HCT116 (cell line): ENCODE measurements at regions not wholly inside any gene's neighbourhood (a gene's known extent, or its start where the extent isn't known, plus 50 kb on each side); places are given as distances from the start of the nearest gene placed in this dataset.

Experiments used
- ATAC-seq: fragments of 200-7000 bp; cut with Tn5 transposase; 2 replicates; pipeline ENCODE4 v1.9.1; 2020; ENCODE audit warnings: mild to moderate bottlenecking, moderate library complexity
- BruUV-seq: library from RNA; stranded (reverse); fragments of 400-500 nt; replicated peaks from 2 replicates; lab custom pipeline; 2021; lab: Mats Ljungman, UMichigan
- CTCF ChIA-PET: fragments of 300-600 bp; sonication (Branson Sonifier 250); formaldehyde crosslinking; loops from one replicate; lab custom pipeline; 2021; ENCODE audit warnings: antibody characterized with exemption; lab: Charles Lee
- POLR2A ChIA-PET: fragments of 300-600, 350-600 bp; sonication (Branson Sonifier 250); formaldehyde crosslinking; loops from one replicate; lab custom pipeline; 2021; ENCODE audit warnings: antibody characterized with exemption; lab: Charles Lee
- RAD21 ChIA-PET, 2 experiments: fragments of 300-600 bp; sonication (Branson Sonifier 250); formaldehyde crosslinking; loops; one replicate each; lab custom pipeline; 2023; ENCODE audit warnings: low total read pairs in 2 of 2; ENCODE audit not compliant: uncharacterized antibody in 2 of 2, unreplicated experiment in 2 of 2, low non-redundant PET in 1 of 2; lab: Charles Lee
- DNase-seq: peaks from one replicate; pipeline ENCODE4 v3.0.0-alpha.2; 2010; ENCODE audit warnings: low read depth, low spot score
- H2AFZ ChIP-seq: fragments of 200-600 bp; shearing (Covaris generic), sonication (generic); 2 replicates; pipeline ENCODE4 v1.6.1; 2017; ENCODE audit warnings: low read depth, mixed run types, mixed read lengths, antibody characterized with exemption, low read length; ENCODE audit not compliant: poor library complexity, severe bottlenecking
- H3K27ac ChIP-seq: 2 replicates; pipeline ENCODE4 v1.5.1; 2012; ENCODE audit warnings: low read depth, low read length
- H3K27me3 ChIP-seq: fragments of 200-600 bp; sonication (generic); 2 replicates; pipeline ENCODE4 v1.6.1; 2016; ENCODE audit warnings: mixed run types, low read length, mixed read lengths; ENCODE audit not compliant: insufficient read depth
- H3K36me3 ChIP-seq, 2 experiments: fragments of 200-500 bp in 1 of 2; fragments of 200-600 bp in 1 of 2; sonication (Bioruptor generic) in 1 of 2; sonication (generic) in 1 of 2; 2 replicates each; pipeline versions ENCODE4 v1.5.1 to v1.6.1; 2014 to 2016; ENCODE audit warnings: low read length in 2 of 2, inconsistent platforms in 1 of 2, mixed read lengths in 1 of 2, mixed run types in 1 of 2; ENCODE audit not compliant: insufficient read depth in 2 of 2, control insufficient read depth in 1 of 2
- H3K4me1 ChIP-seq, 2 experiments: fragments of 200-600 bp in 1 of 2; sonication (generic) in 1 of 2; 2 replicates each; pipeline versions ENCODE4 v1.5.1 to v1.6.1; 2012 to 2017; ENCODE audit warnings: low read length in 2 of 2, inconsistent platforms in 1 of 2, mild to moderate bottlenecking in 1 of 2, mixed read lengths in 1 of 2, mixed run types in 1 of 2, moderate library complexity in 1 of 2; ENCODE audit not compliant: insufficient read depth in 2 of 2, control insufficient read depth in 1 of 2
- H3K4me2 ChIP-seq: fragments of 200-600 bp; sonication (generic); 2 replicates; pipeline ENCODE4 v1.6.1; 2017; ENCODE audit warnings: mixed run types, low read length, mixed read lengths
- H3K4me3 ChIP-seq, 2 experiments: fragments of 200-600 bp in 1 of 2; sonication (generic) in 1 of 2; replicated peaks in 1 of 2; 2 replicates each; pipeline ENCODE4 v1.5.1; 2011 to 2016; ENCODE audit warnings: low read length in 2 of 2, control low read depth in 1 of 2, low read depth in 1 of 2, mild to moderate bottlenecking in 1 of 2, mixed read lengths in 1 of 2, mixed run types in 1 of 2
- H3K79me2 ChIP-seq: fragments of 200-600 bp; sonication (generic); 2 replicates; pipeline ENCODE4 v1.6.1; 2017; ENCODE audit warnings: mild to moderate bottlenecking, mixed run types, low read length, moderate library complexity, mixed read lengths; ENCODE audit not compliant: insufficient read depth
- H3K9ac ChIP-seq: fragments of 200-600 bp; sonication (generic); 2 replicates; pipeline ENCODE4 v1.6.1; 2016; ENCODE audit warnings: low read length, mixed read lengths
- H3K9me2 ChIP-seq: fragments of 200-600 bp; sonication (generic), shearing (Covaris generic); 2 replicates; pipeline ENCODE4 v1.6.1; 2017; ENCODE audit warnings: mixed run types, mild to moderate bottlenecking, moderate library complexity; ENCODE audit not compliant: insufficient read depth
- H3K9me3 ChIP-seq, 2 experiments: fragments of 200-500 bp in 1 of 2; fragments of 200-600 bp in 1 of 2; sonication (Bioruptor generic) in 1 of 2; sonication (generic) in 1 of 2; 2 replicates each; pipeline ENCODE4 v1.6.1; 2014 to 2017; ENCODE audit warnings: low read length in 2 of 2, mixed read lengths in 2 of 2, inconsistent platforms in 1 of 2, low read depth in 1 of 2, mild to moderate bottlenecking in 1 of 2, mixed run types in 1 of 2, moderate library complexity in 1 of 2; ENCODE audit not compliant: control insufficient read depth in 1 of 2, insufficient read depth in 1 of 2
- H4K20me1 ChIP-seq: fragments of 200-600 bp; sonication (generic), shearing (Covaris generic); 2 replicates; pipeline ENCODE4 v1.6.1; 2017; ENCODE audit warnings: mixed run types, mild to moderate bottlenecking, moderate library complexity; ENCODE audit not compliant: insufficient read depth
- ATF3 ChIP-seq: IDR thresholded peaks from 2 replicates; pipeline ENCODE4 v1.6.1; 2012
- CEBPB ChIP-seq: IDR thresholded peaks from 2 replicates; pipeline ENCODE4 v1.6.1; 2012; ENCODE audit warnings: low read depth
- EZH2phosphoT487 ChIP-seq: fragments of 200-600 bp; IDR thresholded peaks from 2 replicates; pipeline ENCODE4 v1.6.1; 2018; ENCODE audit warnings: antibody characterized with exemption, borderline replicate concordance
- FOSL1 ChIP-seq: IDR thresholded peaks from 2 replicates; pipeline ENCODE4 v1.6.1; 2012; ENCODE audit warnings: low read depth
- POLR2A ChIP-seq: IDR thresholded peaks from 2 replicates; pipeline ENCODE4 v1.7.0; 2011; ENCODE audit warnings: borderline replicate concordance; ENCODE audit not compliant: insufficient read depth, insufficient read length; ENCODE audit errors: extremely low read depth
- POLR2AphosphoS5 ChIP-seq: IDR thresholded peaks from 2 replicates; pipeline ENCODE4 v1.6.1; 2011; ENCODE audit warnings: mild to moderate bottlenecking, low read depth, low read length, moderate library complexity
- SRF ChIP-seq: IDR thresholded peaks from 2 replicates; pipeline ENCODE4 v1.6.1; 2012; ENCODE audit warnings: low read depth
- intact Hi-C: fragments of 100-400 bp; cut with micrococcal nuclease; formaldehyde crosslinking; loops from 2 replicates; pipeline ENCODE4 v1.10.0; 2022
- TF ChIP-seq, protein P1 (sequence below), 3 experiments: fragments of 200-600 bp in 1 of 3; sonication (generic) in 1 of 3; IDR thresholded peaks in 2 of 3; conservative IDR thresholded peaks in 1 of 3; 2 replicates each; pipeline ENCODE4 v1.5.1; 2012 to 2017; ENCODE audit warnings: low read depth in 2 of 3, low read length in 2 of 3, antibody characterized with exemption in 1 of 3, borderline replicate concordance in 1 of 3, control low read depth in 1 of 3, mild to moderate bottlenecking in 1 of 3, mixed read lengths in 1 of 3, mixed run types in 1 of 3, moderate library complexity in 1 of 3; ENCODE audit not compliant: insufficient read depth in 1 of 3
- TF ChIP-seq, protein P2 (sequence below): IDR thresholded peaks from 2 replicates; pipeline ENCODE4 v1.6.1; 2011; ENCODE audit warnings: mild to moderate bottlenecking, low read length, moderate library complexity; ENCODE audit not compliant: insufficient replicate concordance; ENCODE audit errors: extremely low read depth
- TF ChIP-seq, protein P3 (sequence below): IDR thresholded peaks from 2 replicates; pipeline ENCODE4 v1.6.1; 2012; ENCODE audit warnings: low read depth

DNA sequence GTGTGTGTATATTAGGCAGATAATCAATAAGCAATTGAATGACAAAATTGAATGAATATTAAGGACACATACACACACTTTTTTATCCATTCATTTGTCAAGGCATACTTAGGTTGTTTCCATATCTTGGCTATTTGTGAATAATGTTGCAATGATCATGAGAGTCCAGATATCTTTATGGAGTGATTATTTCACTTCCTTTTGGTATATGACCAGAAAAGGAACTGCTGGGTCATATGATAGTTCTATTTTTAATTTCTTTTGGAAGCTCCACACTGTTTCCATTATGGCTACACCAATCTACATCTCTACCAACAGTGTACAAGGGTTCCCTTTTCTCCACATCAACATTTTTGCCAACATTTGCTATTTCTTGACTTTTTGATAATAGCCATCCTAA lies 137.7 kb upstream of the PAPPA start:
- no peaks in the 10 kb centered on the region for H4K20me1 ChIP-seq
- no peak overlapping the region for H3K27ac ChIP-seq
- no peaks in the 10 kb centered on the region for H3K9me3 ChIP-seq
- no peaks in the 10 kb centered on the region for H3K9me2 ChIP-seq
- no peaks in the 10 kb centered on the region for H3K36me3 ChIP-seq
- ChIA-PET RAD21 (no interaction called here), CTCF (no interaction called here), POLR2A (no interaction called here)
- no peak overlapping the region for H3K4me3 ChIP-seq
- no TSS peak for BruUV-seq
- H3K79me2 ChIP-seq: no peaks in the 10 kb centered on the region
- no peak overlapping the region for H3K9ac ChIP-seq
- ATAC-seq (no peak), DNase-seq (no peak)
- intact Hi-C loops: no loop called here
- H3K4me1 ChIP-seq: peaks cover 0 to 4% of the 10 kb centered on the region in 2 experiments; a peak in 1 of 4 replicates
- H3K27me3 ChIP-seq: no peaks in the 10 kb centered on the region
- H3K4me2 ChIP-seq: no peak overlapping the region
- H2AFZ ChIP-seq: no peak overlapping the region
- no peak for TF ChIP-seq SRF
- TF ChIP-seq, protein P1, sequence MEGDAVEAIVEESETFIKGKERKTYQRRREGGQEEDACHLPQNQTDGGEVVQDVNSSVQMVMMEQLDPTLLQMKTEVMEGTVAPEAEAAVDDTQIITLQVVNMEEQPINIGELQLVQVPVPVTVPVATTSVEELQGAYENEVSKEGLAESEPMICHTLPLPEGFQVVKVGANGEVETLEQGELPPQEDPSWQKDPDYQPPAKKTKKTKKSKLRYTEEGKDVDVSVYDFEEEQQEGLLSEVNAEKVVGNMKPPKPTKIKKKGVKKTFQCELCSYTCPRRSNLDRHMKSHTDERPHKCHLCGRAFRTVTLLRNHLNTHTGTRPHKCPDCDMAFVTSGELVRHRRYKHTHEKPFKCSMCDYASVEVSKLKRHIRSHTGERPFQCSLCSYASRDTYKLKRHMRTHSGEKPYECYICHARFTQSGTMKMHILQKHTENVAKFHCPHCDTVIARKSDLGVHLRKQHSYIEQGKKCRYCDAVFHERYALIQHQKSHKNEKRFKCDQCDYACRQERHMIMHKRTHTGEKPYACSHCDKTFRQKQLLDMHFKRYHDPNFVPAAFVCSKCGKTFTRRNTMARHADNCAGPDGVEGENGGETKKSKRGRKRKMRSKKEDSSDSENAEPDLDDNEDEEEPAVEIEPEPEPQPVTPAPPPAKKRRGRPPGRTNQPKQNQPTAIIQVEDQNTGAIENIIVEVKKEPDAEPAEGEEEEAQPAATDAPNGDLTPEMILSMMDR (IDR thresholded peaks at IDR 0.05 in 2 of 3, conservative IDR thresholded peaks at IDR 0.05 in 1 of 3; ENCODE audit: borderline replicate concordance in 1 of 3, insufficient read depth in 1 of 3, low read depth in 2 of 3, low read length in 2 of 3): no peak

- no peak overlapping the region for H3K9ac ChIP-seq
- RAD21 ChIA-PET: no interaction called here
- ATAC-seq (no peak), DNase-seq (no peak)
- H2AFZ ChIP-seq: no peak overlapping the region
- H3K79me2 ChIP-seq: no peaks in the 10 kb centered on the region
- no peak overlapping the region for H3K4me3 ChIP-seq
- intact Hi-C loops: no loop called here
- no peaks in the 10 kb centered on the region for H3K36me3 ChIP-seq
- H3K4me2 ChIP-seq: no peak overlapping the region
- BruUV-seq: no TSS peak
- no peaks in the 10 kb centered on the region for H3K27me3 ChIP-seq
- TF ChIP-seq CEBPB (no peak), ATF3 (no peak), EZH2phosphoT487 (no peak), POLR2AphosphoS5 (no peak), POLR2A (no peak), FOSL1 (no peak)
- TF ChIP-seq, protein P2, sequence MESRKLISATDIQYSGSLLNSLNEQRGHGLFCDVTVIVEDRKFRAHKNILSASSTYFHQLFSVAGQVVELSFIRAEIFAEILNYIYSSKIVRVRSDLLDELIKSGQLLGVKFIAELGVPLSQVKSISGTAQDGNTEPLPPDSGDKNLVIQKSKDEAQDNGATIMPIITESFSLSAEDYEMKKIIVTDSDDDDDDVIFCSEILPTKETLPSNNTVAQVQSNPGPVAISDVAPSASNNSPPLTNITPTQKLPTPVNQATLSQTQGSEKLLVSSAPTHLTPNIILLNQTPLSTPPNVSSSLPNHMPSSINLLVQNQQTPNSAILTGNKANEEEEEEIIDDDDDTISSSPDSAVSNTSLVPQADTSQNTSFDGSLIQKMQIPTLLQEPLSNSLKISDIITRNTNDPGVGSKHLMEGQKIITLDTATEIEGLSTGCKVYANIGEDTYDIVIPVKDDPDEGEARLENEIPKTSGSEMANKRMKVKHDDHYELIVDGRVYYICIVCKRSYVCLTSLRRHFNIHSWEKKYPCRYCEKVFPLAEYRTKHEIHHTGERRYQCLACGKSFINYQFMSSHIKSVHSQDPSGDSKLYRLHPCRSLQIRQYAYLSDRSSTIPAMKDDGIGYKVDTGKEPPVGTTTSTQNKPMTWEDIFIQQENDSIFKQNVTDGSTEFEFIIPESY: no peak
- TF ChIP-seq, protein P3, sequence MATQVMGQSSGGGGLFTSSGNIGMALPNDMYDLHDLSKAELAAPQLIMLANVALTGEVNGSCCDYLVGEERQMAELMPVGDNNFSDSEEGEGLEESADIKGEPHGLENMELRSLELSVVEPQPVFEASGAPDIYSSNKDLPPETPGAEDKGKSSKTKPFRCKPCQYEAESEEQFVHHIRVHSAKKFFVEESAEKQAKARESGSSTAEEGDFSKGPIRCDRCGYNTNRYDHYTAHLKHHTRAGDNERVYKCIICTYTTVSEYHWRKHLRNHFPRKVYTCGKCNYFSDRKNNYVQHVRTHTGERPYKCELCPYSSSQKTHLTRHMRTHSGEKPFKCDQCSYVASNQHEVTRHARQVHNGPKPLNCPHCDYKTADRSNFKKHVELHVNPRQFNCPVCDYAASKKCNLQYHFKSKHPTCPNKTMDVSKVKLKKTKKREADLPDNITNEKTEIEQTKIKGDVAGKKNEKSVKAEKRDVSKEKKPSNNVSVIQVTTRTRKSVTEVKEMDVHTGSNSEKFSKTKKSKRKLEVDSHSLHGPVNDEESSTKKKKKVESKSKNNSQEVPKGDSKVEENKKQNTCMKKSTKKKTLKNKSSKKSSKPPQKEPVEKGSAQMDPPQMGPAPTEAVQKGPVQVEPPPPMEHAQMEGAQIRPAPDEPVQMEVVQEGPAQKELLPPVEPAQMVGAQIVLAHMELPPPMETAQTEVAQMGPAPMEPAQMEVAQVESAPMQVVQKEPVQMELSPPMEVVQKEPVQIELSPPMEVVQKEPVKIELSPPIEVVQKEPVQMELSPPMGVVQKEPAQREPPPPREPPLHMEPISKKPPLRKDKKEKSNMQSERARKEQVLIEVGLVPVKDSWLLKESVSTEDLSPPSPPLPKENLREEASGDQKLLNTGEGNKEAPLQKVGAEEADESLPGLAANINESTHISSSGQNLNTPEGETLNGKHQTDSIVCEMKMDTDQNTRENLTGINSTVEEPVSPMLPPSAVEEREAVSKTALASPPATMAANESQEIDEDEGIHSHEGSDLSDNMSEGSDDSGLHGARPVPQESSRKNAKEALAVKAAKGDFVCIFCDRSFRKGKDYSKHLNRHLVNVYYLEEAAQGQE: no peak
- H3K4me1 ChIP-seq: peaks cover 0 to 7% of the 10 kb centered on the region in 2 experiments; a peak in 1 of 4 replicates
- H3K27ac ChIP-seq: no peak overlapping the region
- H4K20me1 ChIP-seq: no peaks in the 10 kb centered on the region
- POLR2A ChIA-PET: no interaction called here
- CTCF ChIA-PET: no interaction called here
- H3K9me2 ChIP-seq: no peaks in the 10 kb centered on the region
- H3K9me3 ChIP-seq: no peaks in the 10 kb centered on the region
Measured at GRCh38 chr9:116020146-116020545, 133.4 kb upstream of the PAPPA start.
